GM12878 (cell line): ENCODE measurements at regions not wholly inside any gene's neighbourhood (a gene's known extent, or its start where the extent isn't known, plus 50 kb on each side); places are given as distances from the start of the nearest gene placed in this dataset.

ENCODE experiments used
- ATAC-seq: fragments of 200-7000 bp; cut with Tn5 transposase; 3 replicates; pipeline ENCODE4 v1.9.1; 2020; ENCODE audit warnings: mild to moderate bottlenecking, moderate library complexity
- BruUV-seq: library from RNA; stranded (reverse); fragments of 400-500 nt; replicated peaks from 2 replicates; lab custom pipeline; 2021; lab: Mats Ljungman, UMichigan
- CTCF ChIA-PET: fragments of 300-600 bp; sonication (Branson Sonifier 250); formaldehyde crosslinking; extraction: SDS; loops from one replicate; lab custom pipeline; 2021; ENCODE audit warnings: inconsistent platforms; lab: Yijun Ruan, JAX
- POLR2A ChIA-PET: fragments of 350-600 bp; formaldehyde crosslinking; extraction: SDS; loops from one replicate; lab custom pipeline; 2021; ENCODE audit warnings: inconsistent platforms; lab: Charles Lee
- RAD21 ChIA-PET: fragments of 300-600 bp; sonication (Branson Sonifier 250); formaldehyde crosslinking; loops from one replicate; lab custom pipeline; 2023; ENCODE audit warnings: antibody characterized with exemption; ENCODE audit not compliant: unreplicated experiment; lab: Charles Lee
- SMC1A ChIA-PET: fragments of 300-600 bp; sonication (Branson Sonifier 250); formaldehyde crosslinking; loops from one replicate; lab custom pipeline; 2023; ENCODE audit not compliant: unreplicated experiment, uncharacterized antibody; lab: Charles Lee
- DNase-seq: peaks from one replicate; pipeline ENCODE4 v3.0.0-alpha.2; 2011; ENCODE audit warnings: low read depth, low spot score
- FAIRE-seq: peaks from 3 replicates; lab custom pipeline; 2011; peaks lifted over from hg19 to GRCh38; lab: Jason Lieb, UNC
- H2AFZ ChIP-seq: 2 replicates; pipeline ENCODE4 v1.6.0; 2011; ENCODE audit warnings: low read depth, low read length, control low read depth; ENCODE audit not compliant: control insufficient read depth
- H3K27ac ChIP-seq: 2 replicates; pipeline ENCODE4 v1.5.1; 2011; ENCODE audit warnings: control low read depth; ENCODE audit not compliant: control insufficient read depth, insufficient read depth
- H3K27me3 ChIP-seq, 2 experiments: replicated peaks in 1 of 2; 2 replicates each; pipeline versions ENCODE4 v1.6.0 to v1.6.1; 2011; ENCODE audit warnings: low read length in 1 of 2; ENCODE audit not compliant: control insufficient read depth in 2 of 2, insufficient read depth in 2 of 2
- H3K36me3 ChIP-seq, 2 experiments: 2 replicates each; pipeline ENCODE4 v1.5.1; 2011; ENCODE audit warnings: low read length in 1 of 2; ENCODE audit not compliant: control insufficient read depth in 2 of 2, insufficient read depth in 2 of 2
- H3K4me1 ChIP-seq: 2 replicates; pipeline ENCODE4 v1.6.1; 2011; ENCODE audit warnings: mild to moderate bottlenecking, low read length, moderate library complexity, mixed read lengths; ENCODE audit not compliant: control insufficient read depth, insufficient read depth
- H3K4me2 ChIP-seq: 2 replicates; pipeline ENCODE4 v1.6.0; 2011; ENCODE audit warnings: control low read depth; ENCODE audit not compliant: control insufficient read depth, insufficient read depth
- H3K4me3 ChIP-seq: fragments of 200-600 bp; sonication (generic); 2 replicates; pipeline ENCODE4 v1.5.1; 2016
- H3K79me2 ChIP-seq: 2 replicates; pipeline ENCODE4 v1.6.0; 2011; ENCODE audit warnings: low read length; ENCODE audit not compliant: control insufficient read depth, insufficient read depth
- H3K9ac ChIP-seq: 2 replicates; pipeline ENCODE4 v1.8.0; 2011; ENCODE audit warnings: low read length, control low read depth, mixed read lengths; ENCODE audit not compliant: control insufficient read depth, insufficient read depth
- H3K9me3 ChIP-seq: replicated peaks from 3 replicates; pipeline ENCODE4 v1.5.1; 2011; ENCODE audit warnings: mild to moderate bottlenecking, low read length; ENCODE audit not compliant: control insufficient read depth, insufficient read depth
- H4K20me1 ChIP-seq: 2 replicates; pipeline ENCODE4 v1.6.0; 2011; ENCODE audit not compliant: control insufficient read depth, insufficient read depth
- MTA3 ChIP-seq: IDR thresholded peaks from 2 replicates; pipeline ENCODE4 v1.6.1; 2012; ENCODE audit warnings: low read length, inconsistent platforms, borderline replicate concordance
- POU2F2 ChIP-seq: IDR thresholded peaks from 3 replicates; pipeline ENCODE4 v1.6.1; 2011; ENCODE audit warnings: low read depth, mild to moderate bottlenecking, low read length, borderline replicate concordance
- RFX5 ChIP-seq: IDR thresholded peaks from 2 replicates; pipeline ENCODE4 v1.6.1; 2011; ENCODE audit warnings: low read depth, low read length, improper control_type of control experiment
- WGBS: methylation state at CpG from one replicate; pipeline ENCODE4 v1.1.6; 2016; ENCODE audit warnings: low lambda C conversion rate; ENCODE audit not compliant: insufficient replicate concordance, insufficient coverage; ENCODE audit errors: missing lambda C conversion rate; 5-methylcytosine and 5-hydroxymethylcytosine counted together
- in situ Hi-C: fragments of 300-500 bp; cut with MboI; formaldehyde crosslinking; loops from 9 replicates; pipeline ENCODE4 v1.14.3; 2018; ENCODE audit warnings: mixed read lengths
- intact Hi-C: fragments of 100-400 bp; cut with micrococcal nuclease; formaldehyde crosslinking; loops from one replicate; pipeline ENCODE4 v1.14.2; 2022; ENCODE audit not compliant: unreplicated experiment

- ChIA-PET POLR2A (no interaction called here), RAD21 (interaction anchor here (1.1 to 1.3 kb wide), 2 partner anchors 16 to 26 kb away, joined by 3 read pairs; no protein-coding TSS in a partner anchor), CTCF (interaction anchor here (1.0 kb wide), 1 partner anchor 12 kb away, joined by 3 read pairs; no protein-coding TSS in a partner anchor), SMC1A (interaction anchor here (1.3 kb wide), 1 partner anchor 26 kb away, joined by 3 read pairs; no protein-coding TSS in a partner anchor)
- WGBS, result 53% methylated on average over 3 of the region's 3 CpGs
- H3K27ac ChIP-seq, result no peak overlapping the region
- H2AFZ ChIP-seq, result no peak overlapping the region
- no peaks in the 10 kb centered on the region for H3K27me3 ChIP-seq
- BruUV-seq, result no TSS peak
- no peaks in the 10 kb centered on the region for H4K20me1 ChIP-seq
- H3K4me2 ChIP-seq, result no peak overlapping the region
- no peak for TF ChIP-seq RFX5
- no peaks in the 10 kb centered on the region for H3K36me3 ChIP-seq
- H3K4me3 ChIP-seq, result no peak overlapping the region
- intact Hi-C loops (no loop called here), in situ Hi-C loops (no loop called here)
- peaks cover 3% of the 10 kb centered on the region for H3K4me1 ChIP-seq
- ATAC-seq (no peak), FAIRE-seq (no peak), DNase-seq (no peak)
- no peaks in the 10 kb centered on the region for H3K79me2 ChIP-seq
- no peak overlapping the region for H3K9ac ChIP-seq
- no peaks in the 10 kb centered on the region for H3K9me3 ChIP-seq
These were observed 82.1 kb downstream of the TSN start for GRCh38 chr2:121837591-121837990.

GRCh38 chr2:121838551-121838950 lies 83.1 kb downstream of the TSN start:
- BruUV-seq, result no TSS peak
- 33% methylated on average over 2 of the region's 2 CpGs for whole genome bisulfite sequencing

More at GRCh38 chr2:121838551-121838950, 83.1 kb downstream of the TSN start:
- DNase-seq (no peak), FAIRE-seq (no peak), ATAC-seq (no peak)
- no peak for TF ChIP-seq POU2F2
- no peak for TF ChIP-seq MTA3
- ChIA-PET POLR2A (interaction anchor here (0.5 kb wide), 1 partner anchor 121 kb away, joined by 4 read pairs; no protein-coding TSS in a partner anchor), RAD21 (no interaction called here), CTCF (interaction anchor here (0.9 to 1.4 kb wide), 2 partner anchors 27 to 41 kb away, joined by 3 read pairs; no protein-coding TSS in a partner anchor), SMC1A (no interaction called here)
- Histone ChIP-seq H3K9me3 (no peaks in the 10 kb centered on the region), H4K20me1 (no peaks in the 10 kb centered on the region), H3K27ac (no peak overlapping the region), H3K79me2 (no peaks in the 10 kb centered on the region), H3K4me1 (no peaks in the 10 kb centered on the region; the same call in 1 of the 2 replicates), H3K9ac (no peak overlapping the region), H3K27me3 (no peaks in the 10 kb centered on the region), H3K4me3 (no peak overlapping the region), H3K4me2 (no peak overlapping the region), H2AFZ (no peak overlapping the region), H3K36me3 (no peaks in the 10 kb centered on the region)
- intact Hi-C loops, result no loop called here
- in situ Hi-C loops, result no loop called here
